Brain microvascular endothelial cell (primary cell): ENCODE measurements at regions not wholly inside any gene's neighbourhood (a gene's known extent, or its start where the extent isn't known, plus 50 kb on each side); places are given as distances from the start of the nearest gene placed in this dataset.

Experiments
- DNase-seq: peaks from one replicate; pipeline ENCODE4 v3.0.0-alpha.2; 2020
- H3K27ac ChIP-seq: fragments of 250-450 bp; sonication (Bioruptor Pico); 2 replicates; pipeline ENCODE4 v1.5.1; 2020; ENCODE audit warnings: mild to moderate bottlenecking, moderate library complexity
- H3K27me3 ChIP-seq: fragments of 250-450 bp; sonication (Bioruptor Pico); replicated peaks from 2 replicates; pipeline ENCODE4 v1.5.1; 2020; ENCODE audit warnings: mild to moderate bottlenecking
- H3K36me3 ChIP-seq: fragments of 250-450 bp; sonication (Bioruptor Pico); replicated peaks from 2 replicates; pipeline ENCODE4 v1.5.1; 2020; ENCODE audit warnings: mild to moderate bottlenecking
- H3K4me3 ChIP-seq: 2 replicates; pipeline ENCODE4 v1.5.1; 2011; ENCODE audit warnings: low read depth, mild to moderate bottlenecking, control low read depth, low read length, moderate library complexity
- CTCF ChIP-seq: IDR thresholded peaks from 2 replicates; pipeline ENCODE4 v1.5.1; 2011; ENCODE audit warnings: low read depth, mild to moderate bottlenecking, moderate library complexity, low read length, control low read depth, inconsistent platforms; ENCODE audit errors: missing control alignments
- in situ Hi-C: cut with HindIII; loops from 2 replicates; pipeline ENCODE4 v1.10.0; 2017; ENCODE audit warnings: low sequenced_read_pairs, low pct_ligation_motif_present

GRCh38 chr4:67087897-67088296 lies 457.4 kb downstream of the CENPC start:
- peak; percentile 42 for TF ChIP-seq CTCF
- no peaks in the 10 kb centered on the region for H3K27me3 ChIP-seq
- no peak overlapping the region for H3K27ac ChIP-seq
- in situ Hi-C loops = no loop called here
- H3K4me3 ChIP-seq = no peak overlapping the region
- peak; percentile 12 for DNase-seq
- H3K36me3 ChIP-seq = no peaks in the 10 kb centered on the region

- no peak for DNase-seq
- H3K27ac ChIP-seq = no peak overlapping the region
- in situ Hi-C loops = no loop called here
- H3K4me3 ChIP-seq = no peak overlapping the region
- H3K27me3 ChIP-seq = no peaks in the 10 kb centered on the region
- no peak for TF ChIP-seq CTCF
- H3K36me3 ChIP-seq = no peaks in the 10 kb centered on the region
Measured at GRCh38 chr4:67084783-67085182, 460.5 kb downstream of the CENPC start.

- no peak for TF ChIP-seq CTCF
- H3K27ac ChIP-seq = no peak overlapping the region
- DNase-seq = no peak
- H3K27me3 ChIP-seq = no peaks in the 10 kb centered on the region
- no peaks in the 10 kb centered on the region for H3K36me3 ChIP-seq
- H3K4me3 ChIP-seq = no peak overlapping the region
- in situ Hi-C loops = no loop called here
Measured at GRCh38 chr4:67083496-67083895, 461.8 kb downstream of the CENPC start.

- no peak for DNase-seq
- in situ Hi-C loops = no loop called here
- Histone ChIP-seq H3K27me3 (no peaks in the 10 kb centered on the region), H3K36me3 (no peaks in the 10 kb centered on the region), H3K27ac (no peak overlapping the region), H3K4me3 (no peak overlapping the region)
- no peak for TF ChIP-seq CTCF
Measured at GRCh38 chr4:67082746-67083145, 462.6 kb downstream of the CENPC start.

GRCh38 chr4:67080046-67080557 lies 465.2 kb downstream of the CENPC start:
- in situ Hi-C loops = no loop called here
- TF ChIP-seq CTCF = no peak
- Histone ChIP-seq H3K36me3 (no peaks in the 10 kb centered on the region), H3K27ac (no peak overlapping the region), H3K27me3 (no peaks in the 10 kb centered on the region), H3K4me3 (no peak overlapping the region)
- DNase-seq = no peak

GRCh38 chr4:67071641-67072040 lies 473.7 kb downstream of the CENPC start:
- no peaks in the 10 kb centered on the region for H3K27me3 ChIP-seq
- no peak for TF ChIP-seq CTCF
- in situ Hi-C loops = no loop called here

More at GRCh38 chr4:67071641-67072040, 473.7 kb downstream of the CENPC start:
- Histone ChIP-seq H3K36me3 (no peaks in the 10 kb centered on the region), H3K4me3 (no peak overlapping the region), H3K27ac (no peak overlapping the region)
- no peak for DNase-seq
